ENCODE measurements at regions not wholly inside any gene's neighbourhood (a gene's known extent, or its start where the extent isn't known, plus 50 kb on each side); places are given as distances from the start of the nearest gene placed in this dataset.

GRCh38 chr13:48761256-48761655 lies 107.5 kb downstream of the CYSLTR2 start:
- DNase-seq, result no peak
- Histone ChIP-seq H4K20me1 (ENCODE audit: insufficient read depth, low read length) (no peaks in the 10 kb centered on the region), H3K9me3 (ENCODE audit: insufficient read depth, low read length, severe bottlenecking) (peaks cover 15% of the 10 kb centered on the region), H3K4me2 (ENCODE audit: insufficient read depth, low read length) (no peak overlapping the region), H3K9ac (ENCODE audit: low read depth, low read length) (no peak overlapping the region), H3K79me2 (ENCODE audit: insufficient read depth, low read length) (no peaks in the 10 kb centered on the region), H3K27me3 (ENCODE audit: insufficient read depth, low read length, poor library complexity) (no peaks in the 10 kb centered on the region), H2AFZ (ENCODE audit: low read depth, low read length) (no peak overlapping the region), H3K36me3 (ENCODE audit: insufficient read depth, low read length) (no peaks in the 10 kb centered on the region), H3K27ac (ENCODE audit: low read length) (no peak overlapping the region), H3K4me1 (ENCODE audit: insufficient read depth, low read length) (no peaks in the 10 kb centered on the region), H3K4me3 (ENCODE audit: low read depth in 1 of 2, low read length in 2 of 2) (no peak overlapping the region)
- no peak for TF ChIP-seq EZH2 (IDR thresholded peaks at IDR 0.05; ENCODE audit: borderline replicate concordance, low read depth, low read length, severe bottlenecking)
- TF ChIP-seq, protein P1, sequence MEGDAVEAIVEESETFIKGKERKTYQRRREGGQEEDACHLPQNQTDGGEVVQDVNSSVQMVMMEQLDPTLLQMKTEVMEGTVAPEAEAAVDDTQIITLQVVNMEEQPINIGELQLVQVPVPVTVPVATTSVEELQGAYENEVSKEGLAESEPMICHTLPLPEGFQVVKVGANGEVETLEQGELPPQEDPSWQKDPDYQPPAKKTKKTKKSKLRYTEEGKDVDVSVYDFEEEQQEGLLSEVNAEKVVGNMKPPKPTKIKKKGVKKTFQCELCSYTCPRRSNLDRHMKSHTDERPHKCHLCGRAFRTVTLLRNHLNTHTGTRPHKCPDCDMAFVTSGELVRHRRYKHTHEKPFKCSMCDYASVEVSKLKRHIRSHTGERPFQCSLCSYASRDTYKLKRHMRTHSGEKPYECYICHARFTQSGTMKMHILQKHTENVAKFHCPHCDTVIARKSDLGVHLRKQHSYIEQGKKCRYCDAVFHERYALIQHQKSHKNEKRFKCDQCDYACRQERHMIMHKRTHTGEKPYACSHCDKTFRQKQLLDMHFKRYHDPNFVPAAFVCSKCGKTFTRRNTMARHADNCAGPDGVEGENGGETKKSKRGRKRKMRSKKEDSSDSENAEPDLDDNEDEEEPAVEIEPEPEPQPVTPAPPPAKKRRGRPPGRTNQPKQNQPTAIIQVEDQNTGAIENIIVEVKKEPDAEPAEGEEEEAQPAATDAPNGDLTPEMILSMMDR (IDR thresholded peaks at IDR 0.05; ENCODE audit: borderline replicate concordance, extremely low read depth, low read length, poor library complexity, severe bottlenecking), result no peak
- no peak for ATAC-seq (ENCODE audit: insufficient read depth, low read depth)

DNA sequence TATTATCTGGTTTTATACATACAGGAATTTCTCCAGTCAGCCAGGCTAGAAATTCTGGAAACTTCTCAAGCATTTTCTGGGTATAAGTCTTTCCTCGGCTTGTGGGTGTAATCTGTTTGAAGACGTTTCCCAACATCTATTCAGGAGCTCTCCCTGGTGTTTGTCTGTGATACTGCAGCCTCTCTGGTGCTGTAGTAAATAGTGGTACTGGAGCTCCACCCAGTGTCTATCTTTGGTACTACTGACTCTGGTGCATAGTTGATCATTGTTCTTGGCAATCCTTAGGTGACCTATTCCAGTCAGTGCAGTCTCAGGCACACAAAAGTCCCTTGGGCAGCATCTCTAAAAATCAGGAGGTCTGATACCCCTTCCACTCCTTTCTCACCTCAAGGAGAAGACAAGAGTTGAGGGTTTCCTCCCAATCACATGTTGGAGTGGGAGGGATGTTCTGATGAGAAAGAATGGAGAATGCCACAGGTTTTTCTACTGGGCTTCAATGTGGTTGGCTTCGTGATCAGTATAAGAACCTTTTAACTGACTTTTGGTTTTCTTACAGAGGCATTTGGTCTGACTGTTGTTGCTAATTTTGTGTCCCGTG lies 115.5 kb downstream of the CYSLTR2 start:
- peak; percentile 87 for DNase-seq
- no peaks in the 10 kb centered on the region for H3K79me2 ChIP-seq (ENCODE audit: insufficient read depth, low read length)
- 0 out of 2 replicates have a peak overlapping the region, but pooled peaks have one; percentile 22 for H3K4me2 ChIP-seq (ENCODE audit: insufficient read depth, low read length)
- peaks cover 28% of the 10 kb centered on the region for H3K4me1 ChIP-seq (ENCODE audit: insufficient read depth, low read length)
- H3K4me3 ChIP-seq (ENCODE audit: low read depth in 1 of 2, low read length in 2 of 2), result no peak overlapping the region
- no peaks in the 10 kb centered on the region for H3K27me3 ChIP-seq (ENCODE audit: insufficient read depth, low read length, poor library complexity)
- no peaks in the 10 kb centered on the region for H4K20me1 ChIP-seq (ENCODE audit: insufficient read depth, low read length)
- peak overlapping the region; percentile 64 for H3K27ac ChIP-seq (ENCODE audit: low read length)
- peaks cover 16% of the 10 kb centered on the region for H3K9me3 ChIP-seq (ENCODE audit: insufficient read depth, low read length, severe bottlenecking)
- ATAC-seq (ENCODE audit: insufficient read depth, low read depth), result peak; percentile 83
- peak overlapping the region; percentile 55; the same call in 1 of the 2 replicates for H2AFZ ChIP-seq (ENCODE audit: low read depth, low read length)
- no peaks in the 10 kb centered on the region for H3K36me3 ChIP-seq (ENCODE audit: insufficient read depth, low read length)
- no peak overlapping the region for H3K9ac ChIP-seq (ENCODE audit: low read depth, low read length)
- TF ChIP-seq, protein P1 (IDR thresholded peaks at IDR 0.05; ENCODE audit: borderline replicate concordance, extremely low read depth, low read length, poor library complexity, severe bottlenecking), result peak; percentile 100
- TF ChIP-seq EZH2 (IDR thresholded peaks at IDR 0.05; ENCODE audit: borderline replicate concordance, low read depth, low read length, severe bottlenecking), result no peak

- H4K20me1 ChIP-seq (ENCODE audit: insufficient read depth, low read length), result no peaks in the 10 kb centered on the region
- no peaks in the 10 kb centered on the region for H3K79me2 ChIP-seq (ENCODE audit: insufficient read depth, low read length)
- peaks cover 28% of the 10 kb centered on the region for H3K4me1 ChIP-seq (ENCODE audit: insufficient read depth, low read length)
- H3K27me3 ChIP-seq (ENCODE audit: insufficient read depth, low read length, poor library complexity), result no peaks in the 10 kb centered on the region
- ATAC-seq (ENCODE audit: insufficient read depth, low read depth) (no peak), DNase-seq (no peak)
- H3K27ac ChIP-seq (ENCODE audit: low read length), result no peak overlapping the region
- no peak for TF ChIP-seq EZH2 (IDR thresholded peaks at IDR 0.05; ENCODE audit: borderline replicate concordance, low read depth, low read length, severe bottlenecking)
- TF ChIP-seq, protein P1 (IDR thresholded peaks at IDR 0.05; ENCODE audit: borderline replicate concordance, extremely low read depth, low read length, poor library complexity, severe bottlenecking), result no peak
- no peak overlapping the region for H3K4me2 ChIP-seq (ENCODE audit: insufficient read depth, low read length)
- H3K9ac ChIP-seq (ENCODE audit: low read depth, low read length), result no peak overlapping the region
- H2AFZ ChIP-seq (ENCODE audit: low read depth, low read length), result no peak overlapping the region
- peaks cover 12% of the 10 kb centered on the region for H3K9me3 ChIP-seq (ENCODE audit: insufficient read depth, low read length, severe bottlenecking)
- no peaks in the 10 kb centered on the region for H3K36me3 ChIP-seq (ENCODE audit: insufficient read depth, low read length)
- no peak overlapping the region for H3K4me3 ChIP-seq (ENCODE audit: low read depth in 1 of 2, low read length in 2 of 2)
These were observed 116.6 kb downstream of the CYSLTR2 start for GRCh38 chr13:48770372-48770771.
